H1 (cell line): ENCODE measurements at regions not wholly inside any gene's neighbourhood (a gene's known extent, or its start where the extent isn't known, plus 50 kb on each side); places are given as distances from the start of the nearest gene placed in this dataset.

Source experiments
- CTCF ChIA-PET: fragments of 300-600 bp; sonication (Branson Sonifier 250); formaldehyde crosslinking; loops from one replicate; lab custom pipeline; 2021; ENCODE audit not compliant: partially characterized antibody; lab: Charles Lee
- POLR2A ChIA-PET: fragments of 300-600 bp; sonication (Branson Sonifier 250); formaldehyde crosslinking; loops from one replicate; lab custom pipeline; 2021; ENCODE audit warnings: inconsistent platforms; ENCODE audit not compliant: partially characterized antibody; lab: Charles Lee
- DNase-seq, 2 experiments: peaks; one replicate each; pipeline versions ENCODE4 v3.0.0 to v3.0.0-alpha.2; 2010 to 2022; ENCODE audit warnings: low spot score in 2 of 2, low read depth in 1 of 2, mixed read lengths in 1 of 2
- FAIRE-seq: peaks from 2 replicates; lab custom pipeline; 2011; peaks lifted over from hg19 to GRCh38; lab: Jason Lieb, UNC
- H2AFZ ChIP-seq: 2 replicates; pipeline ENCODE4 v1.8.1; 2012; ENCODE audit warnings: low read length, inconsistent platforms
- H2AK5ac ChIP-seq: 2 replicates; pipeline ENCODE4 v1.6.1; 2013; ENCODE audit warnings: low read depth, low read length
- H2BK120ac ChIP-seq: replicated peaks from 2 replicates; pipeline ENCODE3; 2013; ENCODE audit warnings: low read depth, low read length, inconsistent platforms
- H2BK12ac ChIP-seq: 2 replicates; pipeline ENCODE4 v1.6.1; 2013; ENCODE audit warnings: low read depth, low read length
- H2BK15ac ChIP-seq: 2 replicates; pipeline ENCODE4 v1.6.1; 2013; ENCODE audit warnings: low read length
- H2BK20ac ChIP-seq: 2 replicates; pipeline ENCODE4 v1.6.1; 2013; ENCODE audit warnings: low read length
- H2BK5ac ChIP-seq: 2 replicates; pipeline ENCODE4 v1.6.1; 2013; ENCODE audit warnings: low read depth, low read length
- H3K14ac ChIP-seq: 2 replicates; pipeline ENCODE4 v1.6.1; 2013; ENCODE audit warnings: inconsistent platforms; ENCODE audit not compliant: insufficient read length
- H3K18ac ChIP-seq: 2 replicates; pipeline ENCODE4 v1.6.1; 2013; ENCODE audit warnings: low read length; ENCODE audit errors: extremely low read depth
- H3K23ac ChIP-seq: 2 replicates; pipeline ENCODE4 v1.6.1; 2013; ENCODE audit warnings: inconsistent platforms; ENCODE audit not compliant: insufficient read length
- H3K23me2 ChIP-seq: 2 replicates; pipeline ENCODE4 v1.6.1; 2013; ENCODE audit warnings: low read depth, low read length
- H3K27ac ChIP-seq: 2 replicates; pipeline ENCODE4 v1.6.1; 2011; ENCODE audit warnings: low read depth, low read length, inconsistent platforms
- H3K27me3 ChIP-seq, 4 experiments: replicated peaks in 1 of 4; 1 replicate in 1 of 4; 2 replicates in 3 of 4; pipeline versions ENCODE4 v1.6.1 to v1.8.1; 2011 to 2013; ENCODE audit warnings: low read length in 3 of 4, mild to moderate bottlenecking in 3 of 4, inconsistent platforms in 2 of 4, mixed read lengths in 2 of 4, moderate library complexity in 1 of 4; ENCODE audit not compliant: control insufficient read depth in 3 of 4, insufficient read depth in 3 of 4; ENCODE audit errors: extremely low read depth in 1 of 4
- H3K36me3 ChIP-seq, 4 experiments: 2 replicates each; pipeline versions ENCODE4 v1.6.1 to v1.8.1; 2011 to 2013; ENCODE audit warnings: mild to moderate bottlenecking in 4 of 4, low read length in 3 of 4, moderate library complexity in 2 of 4, control low read depth in 1 of 4, inconsistent platforms in 1 of 4; ENCODE audit not compliant: insufficient read depth in 4 of 4, control insufficient read depth in 2 of 4
- H3K4ac ChIP-seq: replicated peaks from 2 replicates; pipeline ENCODE3; 2013; ENCODE audit warnings: low read length, low read depth, mixed read lengths, inconsistent platforms; ENCODE audit not compliant: insufficient read length
- H3K4me1 ChIP-seq, 4 experiments: replicated peaks in 1 of 4; 1 replicate in 1 of 4; 2 replicates in 3 of 4; pipeline versions ENCODE4 v1.6.1 to v1.8.1; 2011 to 2013; ENCODE audit warnings: low read length in 3 of 4, inconsistent platforms in 2 of 4, mixed read lengths in 1 of 4; ENCODE audit not compliant: insufficient read depth in 4 of 4, control insufficient read depth in 3 of 4
- H3K4me2 ChIP-seq, 2 experiments: 2 replicates each; pipeline versions ENCODE4 v1.6.1 to v1.8.1; 2011 to 2013; ENCODE audit warnings: low read depth in 2 of 2, low read length in 2 of 2, control low read depth in 1 of 2, inconsistent platforms in 1 of 2, mild to moderate bottlenecking in 1 of 2; ENCODE audit not compliant: insufficient read depth in 1 of 2
- H3K4me3 ChIP-seq, 4 experiments: fragments of 200-600, 300-600 bp in 1 of 4; sonication (generic), shearing (Covaris generic), sonication (Bioruptor Twin) in 1 of 4; 2 replicates each; pipeline versions ENCODE4 v1.5.1 to v1.8.1; 2011 to 2016; ENCODE audit warnings: low read length in 4 of 4, low read depth in 3 of 4, control low read depth in 2 of 4, inconsistent platforms in 2 of 4, mild to moderate bottlenecking in 2 of 4, mixed read lengths in 1 of 4, moderate library complexity in 1 of 4; ENCODE audit not compliant: insufficient read depth in 2 of 4; ENCODE audit errors: extremely low read depth in 1 of 4
- H3K56ac ChIP-seq: replicated peaks from 2 replicates; pipeline ENCODE3; 2013; ENCODE audit warnings: low read depth, mild to moderate bottlenecking, mixed read lengths, low read length, inconsistent platforms; ENCODE audit not compliant: insufficient read length
- H3K79me1 ChIP-seq: 2 replicates; pipeline ENCODE4 v1.6.1; 2013; ENCODE audit warnings: low read depth, low read length, control low read depth
- H3K79me2 ChIP-seq, 2 experiments: 2 replicates each; pipeline versions ENCODE4 v1.6.1 to v1.8.1; 2012 to 2013; ENCODE audit warnings: low read length in 2 of 2, mild to moderate bottlenecking in 2 of 2, inconsistent platforms in 1 of 2; ENCODE audit not compliant: insufficient read depth in 2 of 2, control insufficient read depth in 1 of 2
- H3K9ac ChIP-seq, 4 experiments: replicated peaks in 1 of 4; 1 replicate in 1 of 4; 2 replicates in 3 of 4; pipeline versions ENCODE4 v1.6.1 to v1.8.1; 2011 to 2013; ENCODE audit warnings: low read depth in 3 of 4, low read length in 3 of 4, control low read depth in 2 of 4, mild to moderate bottlenecking in 2 of 4, moderate library complexity in 2 of 4, inconsistent platforms in 1 of 4; ENCODE audit errors: extremely low read depth in 1 of 4
- H3K9me3 ChIP-seq, 2 experiments: 2 replicates each; pipeline versions ENCODE4 v1.6.1 to v1.8.1; 2012 to 2013; ENCODE audit warnings: mild to moderate bottlenecking in 2 of 2, moderate library complexity in 2 of 2, control low read depth in 1 of 2, inconsistent platforms in 1 of 2, low read depth in 1 of 2, low read length in 1 of 2, mixed read lengths in 1 of 2; ENCODE audit not compliant: insufficient read depth in 2 of 2
- H4K20me1 ChIP-seq, 2 experiments: replicated peaks in 1 of 2; 2 replicates each; pipeline versions ENCODE3 to v1.8.1; 2011 to 2013; ENCODE audit warnings: inconsistent platforms in 2 of 2, low read length in 2 of 2, mild to moderate bottlenecking in 1 of 2; ENCODE audit not compliant: insufficient read depth in 2 of 2, control insufficient read depth in 1 of 2
- H4K5ac ChIP-seq: 2 replicates; pipeline ENCODE4 v1.6.1; 2013; ENCODE audit warnings: low read length, low read depth, mixed read lengths, inconsistent platforms; ENCODE audit not compliant: insufficient read length
- H4K8ac ChIP-seq: 2 replicates; pipeline ENCODE4 v1.8.0; 2013; ENCODE audit warnings: mild to moderate bottlenecking, moderate library complexity, low read length, inconsistent platforms; ENCODE audit not compliant: insufficient read depth; ENCODE audit errors: extremely low read depth
- H4K91ac ChIP-seq: replicated peaks from 2 replicates; pipeline ENCODE3; 2013; ENCODE audit warnings: low read length, mixed read lengths, inconsistent platforms; ENCODE audit not compliant: insufficient read length
- BACH1 ChIP-seq: IDR thresholded peaks from 2 replicates; pipeline ENCODE4 v1.6.1; 2012; ENCODE audit warnings: low read length, improper control_type of control experiment
- CTBP2 ChIP-seq: IDR thresholded peaks from 2 replicates; pipeline ENCODE4 v1.7.0; 2011; ENCODE audit warnings: borderline replicate concordance, mild to moderate bottlenecking, moderate library complexity, mixed read lengths, low read length; ENCODE audit not compliant: insufficient read depth, insufficient read length
- E2F6 ChIP-seq: IDR thresholded peaks from 2 replicates; pipeline ENCODE4 v1.6.1; 2012; ENCODE audit warnings: inconsistent platforms
- GTF2F1 ChIP-seq: IDR thresholded peaks from 2 replicates; pipeline ENCODE4 v1.6.1; 2012; ENCODE audit warnings: low read depth, low read length, improper control_type of control experiment, borderline replicate concordance
- KDM1A ChIP-seq: fragments of 200-600, 300-600 bp; sonication (generic); IDR thresholded peaks from 2 replicates; pipeline ENCODE4 v1.7.1; 2016; ENCODE audit warnings: mild to moderate bottlenecking, low read length, borderline replicate concordance
- MAFK ChIP-seq: IDR thresholded peaks from 2 replicates; pipeline ENCODE4 v1.6.1; 2012; ENCODE audit warnings: low read depth, mild to moderate bottlenecking, improper control_type of control experiment, low read length
- POU5F1 ChIP-seq: IDR thresholded peaks from 2 replicates; pipeline ENCODE4 v1.6.1; 2011; ENCODE audit warnings: low read depth, mild to moderate bottlenecking, low read length, moderate library complexity
- WGBS, 2 experiments: shearing (Covaris generic) in 1 of 2; methylation state at CpG; one replicate each; pipeline versions ENCODE4 v1.1.6 to v1.1.7; 2013 to 2015; ENCODE audit warnings: low lambda C conversion rate in 2 of 2, mixed read lengths in 2 of 2, inconsistent platforms in 1 of 2, low coverage in 1 of 2, missing lambda C conversion rate in 1 of 2; ENCODE audit not compliant: insufficient replicate concordance in 2 of 2, insufficient coverage in 1 of 2, insufficient read length in 1 of 2; ENCODE audit errors: extremely low coverage in 1 of 2, missing lambda C conversion rate in 1 of 2; 5-methylcytosine and 5-hydroxymethylcytosine counted together

DNA sequence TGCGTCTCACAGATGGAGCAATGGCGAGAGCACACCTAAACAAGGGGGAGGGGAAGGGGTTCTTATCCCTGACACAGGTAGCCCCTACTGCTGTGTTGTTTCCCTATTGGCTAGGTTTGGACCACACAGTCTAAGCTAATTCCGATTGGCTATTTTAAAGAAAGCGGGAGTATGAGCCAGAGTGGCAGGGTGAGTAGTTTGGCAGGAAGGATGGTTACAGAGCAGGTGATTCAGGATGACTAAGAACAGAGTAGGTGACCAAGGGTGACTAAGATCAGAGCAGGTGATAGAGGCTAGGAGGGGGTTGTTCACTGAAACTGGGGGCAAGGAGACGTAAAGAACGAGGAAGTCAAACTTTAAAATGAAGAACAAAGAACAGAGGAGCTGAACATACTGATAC is 511.8 kb downstream of the EDEM1 start:
- FAIRE-seq = no peak
- Histone ChIP-seq H3K18ac (no peak overlapping the region), H2BK20ac (no peak overlapping the region), H3K14ac (no peak overlapping the region), H4K5ac (no peak overlapping the region), H3K79me1 (no peaks in the 10 kb centered on the region), H2AK5ac (no peak overlapping the region), H3K4me1 (0 out of 7 replicates have a peak, but pooled peaks cover 0 to 2% (median 0%) of the 10 kb centered on the region in 4 experiments), H3K9me3 (no peaks in the 10 kb centered on the region), H2BK15ac (no peak overlapping the region), H3K4ac (no peak overlapping the region), H3K79me2 (no peaks in the 10 kb centered on the region), H2BK5ac (no peak overlapping the region), H3K36me3 (no peaks in the 10 kb centered on the region), H2BK120ac (no peak overlapping the region), H4K91ac (no peak overlapping the region), H4K20me1 (no peaks in the 10 kb centered on the region), H3K23ac (no peak overlapping the region), H4K8ac (no peak overlapping the region), H3K23me2 (no peaks in the 10 kb centered on the region), H3K4me2 (no peak overlapping the region), H3K27me3 (no peaks in the 10 kb centered on the region), H3K27ac (no peak overlapping the region), H2BK12ac (no peak overlapping the region), H3K56ac (no peak overlapping the region), H2AFZ (no peak overlapping the region), H3K4me3 (no peak overlapping the region), H3K9ac (no peak overlapping the region)
- ChIA-PET CTCF (interaction anchor here (1.2 kb wide), 1 partner anchor 27 kb away, joined by 3 read pairs; no protein-coding TSS in a partner anchor), POLR2A (no interaction called here)
- DNase-seq = no peak
- 89% methylated on average over 6 of the region's 6 CpGs; no CpG with 5 or more reads in 1 of the 2 experiments for WGBS, 2 experiments
- no peak for TF ChIP-seq CTBP2
- TF ChIP-seq E2F6 = 0 out of 2 replicates have a peak, but pooled peaks have one; percentile 16
- TF ChIP-seq MAFK = no peak
- TF ChIP-seq POU5F1 = no peak
- TF ChIP-seq KDM1A = no peak
- TF ChIP-seq BACH1 = no peak
- TF ChIP-seq GTF2F1 = no peak
